Body of pancreas (tissue), 4 donors: ENCODE measurements at regions not wholly inside any gene's neighbourhood (a gene's known extent, or its start where the extent isn't known, plus 50 kb on each side); places are given as distances from the start of the nearest gene placed in this dataset.

Experiments used
- POLR2A ChIP-seq, 3 donors: fragments of 450-650 bp; IDR thresholded peaks; one replicate each; pipeline ENCODE4 v1.6.1; 2016; ENCODE audit warnings: antibody characterized with exemption in 3 of 3, mild to moderate bottlenecking in 2 of 3
- TF ChIP-seq, protein P1 (sequence below), 7 experiments: fragments of 450-650 bp in 4 of 7; fragments of 200-600 bp in 3 of 7; sonication (generic) in 3 of 7; IDR thresholded peaks; one replicate each; pipeline ENCODE4 v1.5.1; 2016 to 2019; ENCODE audit warnings: antibody characterized with exemption in 7 of 7

GRCh38 chr4:31518796-31519250 lies 798.7 kb downstream of the PCDH7 start:
- TF ChIP-seq, protein P1, sequence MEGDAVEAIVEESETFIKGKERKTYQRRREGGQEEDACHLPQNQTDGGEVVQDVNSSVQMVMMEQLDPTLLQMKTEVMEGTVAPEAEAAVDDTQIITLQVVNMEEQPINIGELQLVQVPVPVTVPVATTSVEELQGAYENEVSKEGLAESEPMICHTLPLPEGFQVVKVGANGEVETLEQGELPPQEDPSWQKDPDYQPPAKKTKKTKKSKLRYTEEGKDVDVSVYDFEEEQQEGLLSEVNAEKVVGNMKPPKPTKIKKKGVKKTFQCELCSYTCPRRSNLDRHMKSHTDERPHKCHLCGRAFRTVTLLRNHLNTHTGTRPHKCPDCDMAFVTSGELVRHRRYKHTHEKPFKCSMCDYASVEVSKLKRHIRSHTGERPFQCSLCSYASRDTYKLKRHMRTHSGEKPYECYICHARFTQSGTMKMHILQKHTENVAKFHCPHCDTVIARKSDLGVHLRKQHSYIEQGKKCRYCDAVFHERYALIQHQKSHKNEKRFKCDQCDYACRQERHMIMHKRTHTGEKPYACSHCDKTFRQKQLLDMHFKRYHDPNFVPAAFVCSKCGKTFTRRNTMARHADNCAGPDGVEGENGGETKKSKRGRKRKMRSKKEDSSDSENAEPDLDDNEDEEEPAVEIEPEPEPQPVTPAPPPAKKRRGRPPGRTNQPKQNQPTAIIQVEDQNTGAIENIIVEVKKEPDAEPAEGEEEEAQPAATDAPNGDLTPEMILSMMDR (IDR thresholded peaks at IDR 0.05), result no peak
- no peak for TF ChIP-seq POLR2A (IDR thresholded peaks at IDR 0.05)
